MM.1S (cell line): ENCODE measurements at regions not wholly inside any gene's neighbourhood (a gene's known extent, or its start where the extent isn't known, plus 50 kb on each side); places are given as distances from the start of the nearest gene placed in this dataset.

Source experiments
- CTCF ChIP-seq: fragments of 300-600 bp; sonication (generic); IDR thresholded peaks from 2 replicates; pipeline ENCODE4 v1.5.1; 2016; ENCODE audit warnings: antibody characterized with exemption, low read length, mixed read lengths
- EZH2phosphoT487 ChIP-seq: fragments of 300-600 bp; sonication (generic); IDR thresholded peaks from 2 replicates; pipeline ENCODE4 v1.6.1; 2018; ENCODE audit warnings: antibody characterized with exemption, low read length

GRCh38 chr17:71878271-71878670 is 242.5 kb upstream of the SOX9 start:
- TF ChIP-seq CTCF = no peak
- TF ChIP-seq EZH2phosphoT487 = no peak
